Ascending aorta (tissue), 2 donors: ENCODE measurements at regions not wholly inside any gene's neighbourhood (a gene's known extent, or its start where the extent isn't known, plus 50 kb on each side); places are given as distances from the start of the nearest gene placed in this dataset.

Experiments used
- DNase-seq, 2 donors: peaks; one replicate each; pipeline ENCODE4 v3.0.0-alpha.2; 2019; ENCODE audit warnings: low spot score in 2 of 2
- H3K27ac ChIP-seq, 2 donors: fragments of 200-600 bp; sonication (generic); one replicate each; pipeline ENCODE4 v1.5.1; 2016 to 2017; ENCODE audit warnings: mild to moderate bottlenecking in 1 of 2
- H3K27me3 ChIP-seq: fragments of 200-600 bp; sonication (generic); one replicate; pipeline ENCODE4 v1.5.1; 2017
- H3K36me3 ChIP-seq, 2 donors: fragments of 200-600 bp; sonication (generic); one replicate each; pipeline ENCODE4 v1.5.1; 2016
- H3K4me1 ChIP-seq, 2 donors: fragments of 200-600 bp; sonication (generic); one replicate each; pipeline ENCODE4 v1.5.1; 2016 to 2017; ENCODE audit warnings: mild to moderate bottlenecking in 1 of 2
- H3K4me3 ChIP-seq, 2 donors: fragments of 200-600 bp; sonication (generic); one replicate each; pipeline ENCODE4 v1.5.1; 2016 to 2017; ENCODE audit warnings: mild to moderate bottlenecking in 1 of 2
- H3K9me3 ChIP-seq, 2 donors: fragments of 200-600 bp; sonication (generic); one replicate each; pipeline ENCODE4 v1.5.1; 2016
- CTCF ChIP-seq, 3 experiments: fragments of 200-600 bp in 2 of 3; fragments of 450-650 bp in 1 of 3; sonication (generic) in 2 of 3; IDR thresholded peaks; one replicate each; pipeline ENCODE4 v1.5.1; 2016 to 2019; ENCODE audit warnings: antibody characterized with exemption in 3 of 3, mild to moderate bottlenecking in 1 of 3, moderate library complexity in 1 of 3
- intact Hi-C: fragments of 100-400 bp; cut with DNase I; formaldehyde crosslinking; loops from one replicate; pipeline ENCODE4 v1.15.1; 2023

- DNase-seq = no peak
- peaks cover 0 to 5% of the 10 kb centered on the region in 2 donors for H3K4me1 ChIP-seq
- intact Hi-C loops = no loop called here
- no peak overlapping the region for H3K27ac ChIP-seq
- H3K36me3 ChIP-seq = no peaks in the 10 kb centered on the region
- H3K4me3 ChIP-seq = no peak overlapping the region
- no peaks in the 10 kb centered on the region for H3K27me3 ChIP-seq
- no peaks in the 10 kb centered on the region for H3K9me3 ChIP-seq
- no peak for TF ChIP-seq CTCF (IDR thresholded peaks at IDR 0.05)
Observed at GRCh38 chr10:88190540-88191235, 327.3 kb downstream of the PTEN start.

- TF ChIP-seq CTCF (IDR thresholded peaks at IDR 0.05) = no peak
- no peak for DNase-seq
Observed at GRCh38 chr10:88193018-88193417, 329.6 kb downstream of the PTEN start.

DNA sequence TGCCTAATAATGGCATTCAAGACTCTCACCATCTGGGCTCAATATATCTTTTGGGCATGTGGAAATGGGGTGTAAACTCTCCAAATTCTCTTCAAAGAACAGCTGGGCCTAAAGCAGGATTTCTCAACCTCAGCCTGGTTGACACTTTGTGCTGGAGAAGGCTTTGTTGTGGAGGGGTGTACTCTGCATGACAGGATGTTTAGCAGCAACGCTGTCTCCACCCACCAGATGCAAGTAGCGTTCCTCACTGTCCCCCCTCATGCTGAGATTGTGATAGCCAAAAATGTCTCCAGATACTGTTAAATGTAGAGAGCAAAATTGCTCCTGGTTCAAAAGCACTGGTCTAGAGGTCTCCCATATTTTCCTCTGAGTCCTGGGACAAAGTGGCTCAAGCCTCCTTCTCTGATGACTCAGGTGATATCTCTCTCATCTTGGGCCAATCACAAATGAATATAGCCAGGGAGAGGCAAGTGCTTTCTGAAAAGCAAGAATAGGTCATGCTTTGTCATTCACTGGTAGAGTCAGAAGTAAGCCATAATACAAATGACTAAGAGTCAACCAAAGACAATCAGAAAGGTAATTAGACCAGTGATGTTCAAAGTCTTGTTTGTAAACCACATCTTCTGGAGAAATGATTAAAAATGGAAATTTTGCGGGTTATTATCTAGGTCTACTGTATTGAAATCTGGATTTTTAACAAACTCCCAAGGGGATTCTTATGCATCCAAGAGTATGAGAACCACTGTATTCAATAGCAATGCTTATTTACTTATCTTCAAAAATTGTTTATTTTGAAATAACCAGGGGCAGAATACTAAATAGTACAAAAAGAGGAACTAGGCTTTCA is 330.8 kb downstream of the PTEN start:
- no peak overlapping the region for H3K4me3 ChIP-seq
- no peak for TF ChIP-seq CTCF (IDR thresholded peaks at IDR 0.05)
- no peaks in the 10 kb centered on the region for H3K36me3 ChIP-seq
- H3K9me3 ChIP-seq = no peaks in the 10 kb centered on the region
- no peak overlapping the region for H3K27ac ChIP-seq
- no peak for DNase-seq
- no peaks in the 10 kb centered on the region for H3K27me3 ChIP-seq
- intact Hi-C loops = no loop called here
- peaks cover 0 to 8% of the 10 kb centered on the region in 2 donors for H3K4me1 ChIP-seq

More at GRCh38 chr10:88193018-88193417, 329.6 kb downstream of the PTEN start:
- no peak overlapping the region for H3K27ac ChIP-seq
- no peak overlapping the region for H3K4me3 ChIP-seq
- no peaks in the 10 kb centered on the region for H3K9me3 ChIP-seq
- intact Hi-C loops = no loop called here
- peaks cover 0 to 8% of the 10 kb centered on the region in 2 donors for H3K4me1 ChIP-seq
- H3K36me3 ChIP-seq = no peaks in the 10 kb centered on the region
- no peaks in the 10 kb centered on the region for H3K27me3 ChIP-seq

- H3K27ac ChIP-seq = no peak overlapping the region
- H3K4me1 ChIP-seq = peaks cover 0 to 8% of the 10 kb centered on the region in 2 donors
Observed at GRCh38 chr10:88194961-88195367, 331.5 kb downstream of the PTEN start.

DNA sequence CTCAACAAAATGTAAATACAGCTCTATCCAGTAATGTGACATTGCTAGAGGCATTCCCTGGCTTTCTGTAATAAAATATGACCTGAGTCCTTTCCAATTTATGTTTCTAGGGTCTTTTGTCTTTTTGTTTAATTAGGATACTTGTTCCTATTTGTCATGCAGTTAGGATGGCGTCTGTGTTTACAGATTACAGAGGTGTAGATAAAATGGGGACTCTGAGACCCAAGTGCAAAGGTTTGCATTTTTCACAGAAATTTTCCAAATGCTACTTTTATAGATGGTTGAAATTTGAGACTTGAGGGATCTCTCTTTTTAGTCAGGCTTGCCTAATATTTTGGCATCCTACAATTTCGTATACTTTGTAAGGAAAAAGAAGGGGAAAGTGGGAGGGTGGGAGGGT is 332.4 kb downstream of the PTEN start:
- intact Hi-C loops = no loop called here
- no peak overlapping the region for H3K27ac ChIP-seq
- H3K4me1 ChIP-seq = peaks cover 0 to 8% of the 10 kb centered on the region in 2 donors
- no peaks in the 10 kb centered on the region for H3K9me3 ChIP-seq
- no peak for DNase-seq
- no peaks in the 10 kb centered on the region for H3K36me3 ChIP-seq
- no peaks in the 10 kb centered on the region for H3K27me3 ChIP-seq
- H3K4me3 ChIP-seq = no peak overlapping the region
- no peak for TF ChIP-seq CTCF (IDR thresholded peaks at IDR 0.05)

More at GRCh38 chr10:88194961-88195367, 331.5 kb downstream of the PTEN start:
- Histone ChIP-seq H3K4me3 (no peak overlapping the region), H3K27me3 (no peaks in the 10 kb centered on the region), H3K9me3 (no peaks in the 10 kb centered on the region), H3K36me3 (no peaks in the 10 kb centered on the region)
- intact Hi-C loops = no loop called here
- DNase-seq = no peak
- TF ChIP-seq CTCF (IDR thresholded peaks at IDR 0.05) = no peak
